Tibial nerve (tissue), 3 donors: ENCODE measurements at regions not wholly inside any gene's neighbourhood (a gene's known extent, or its start where the extent isn't known, plus 50 kb on each side); places are given as distances from the start of the nearest gene placed in this dataset.

Experiments used
- POLR2A ChIP-seq, 2 donors: fragments of 450-650 bp; IDR thresholded peaks; one replicate each; pipeline ENCODE4 v1.6.1; 2017; ENCODE audit warnings: antibody characterized with exemption in 2 of 2, mild to moderate bottlenecking in 2 of 2, moderate library complexity in 2 of 2
- TF ChIP-seq, protein P1 (sequence below), 5 experiments: fragments of 200-600 bp in 3 of 5; fragments of 450-650 bp in 2 of 5; sonication (generic) in 3 of 5; IDR thresholded peaks; one replicate each; pipeline ENCODE4 v1.5.1; 2016 to 2019; ENCODE audit warnings: antibody characterized with exemption in 5 of 5, mild to moderate bottlenecking in 3 of 5, moderate library complexity in 2 of 5

DNA sequence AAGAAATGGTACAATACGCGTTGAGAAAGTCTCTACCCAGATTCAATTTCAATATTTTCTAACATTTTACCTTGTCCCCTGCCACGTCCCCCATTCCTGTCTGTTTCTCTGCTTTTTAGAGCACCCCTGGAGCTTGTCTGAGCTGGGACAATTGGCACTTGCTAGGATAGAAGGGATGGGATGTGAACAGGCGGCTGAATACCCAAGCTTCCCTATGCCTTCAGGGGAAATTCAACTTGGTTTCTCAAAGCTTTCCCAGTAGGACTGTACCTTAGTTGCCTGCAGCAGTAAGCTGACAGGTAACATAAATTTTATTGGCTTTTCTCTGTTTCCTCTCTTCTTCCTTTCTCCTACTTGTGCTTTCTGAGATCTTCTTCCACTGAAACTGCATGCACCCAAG is 1663.3 kb downstream of the EFNB2 start:
- TF ChIP-seq POLR2A (IDR thresholded peaks at IDR 0.05): no peak
- TF ChIP-seq, protein P1, sequence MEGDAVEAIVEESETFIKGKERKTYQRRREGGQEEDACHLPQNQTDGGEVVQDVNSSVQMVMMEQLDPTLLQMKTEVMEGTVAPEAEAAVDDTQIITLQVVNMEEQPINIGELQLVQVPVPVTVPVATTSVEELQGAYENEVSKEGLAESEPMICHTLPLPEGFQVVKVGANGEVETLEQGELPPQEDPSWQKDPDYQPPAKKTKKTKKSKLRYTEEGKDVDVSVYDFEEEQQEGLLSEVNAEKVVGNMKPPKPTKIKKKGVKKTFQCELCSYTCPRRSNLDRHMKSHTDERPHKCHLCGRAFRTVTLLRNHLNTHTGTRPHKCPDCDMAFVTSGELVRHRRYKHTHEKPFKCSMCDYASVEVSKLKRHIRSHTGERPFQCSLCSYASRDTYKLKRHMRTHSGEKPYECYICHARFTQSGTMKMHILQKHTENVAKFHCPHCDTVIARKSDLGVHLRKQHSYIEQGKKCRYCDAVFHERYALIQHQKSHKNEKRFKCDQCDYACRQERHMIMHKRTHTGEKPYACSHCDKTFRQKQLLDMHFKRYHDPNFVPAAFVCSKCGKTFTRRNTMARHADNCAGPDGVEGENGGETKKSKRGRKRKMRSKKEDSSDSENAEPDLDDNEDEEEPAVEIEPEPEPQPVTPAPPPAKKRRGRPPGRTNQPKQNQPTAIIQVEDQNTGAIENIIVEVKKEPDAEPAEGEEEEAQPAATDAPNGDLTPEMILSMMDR (IDR thresholded peaks at IDR 0.05): no peak
